Transverse colon (tissue), 4 donors: ENCODE measurements at regions not wholly inside any gene's neighbourhood (a gene's known extent, or its start where the extent isn't known, plus 50 kb on each side); places are given as distances from the start of the nearest gene placed in this dataset.

Experiments
- EP300 ChIP-seq: sonication (generic); formaldehyde crosslinking; IDR thresholded peaks from one replicate; pipeline ENCODE4 v1.6.1; 2017; ENCODE audit warnings: antibody characterized with exemption, low read depth
- POLR2A ChIP-seq: fragments of 450-650 bp; IDR thresholded peaks from one replicate; pipeline ENCODE4 v1.6.1; 2016; ENCODE audit warnings: antibody characterized with exemption, mild to moderate bottlenecking, moderate library complexity
- POLR2AphosphoS5 ChIP-seq, 3 donors: sonication (generic); formaldehyde crosslinking; IDR thresholded peaks; one replicate each; pipeline ENCODE4 v1.6.1; 2016; ENCODE audit warnings: antibody characterized with exemption in 3 of 3
- TF ChIP-seq, protein P1 (sequence below), 5 experiments: fragments of 200-600 bp in 3 of 5; fragments of 450-650 bp in 2 of 5; sonication (generic) in 3 of 5; IDR thresholded peaks; 1 replicate in 2 of 5; 2 replicates in 3 of 5; pipeline ENCODE4 v1.5.1; 2016 to 2017; ENCODE audit warnings: antibody characterized with exemption in 5 of 5, inconsistent platforms in 3 of 5, mild to moderate bottlenecking in 2 of 5, moderate library complexity in 1 of 5

DNA sequence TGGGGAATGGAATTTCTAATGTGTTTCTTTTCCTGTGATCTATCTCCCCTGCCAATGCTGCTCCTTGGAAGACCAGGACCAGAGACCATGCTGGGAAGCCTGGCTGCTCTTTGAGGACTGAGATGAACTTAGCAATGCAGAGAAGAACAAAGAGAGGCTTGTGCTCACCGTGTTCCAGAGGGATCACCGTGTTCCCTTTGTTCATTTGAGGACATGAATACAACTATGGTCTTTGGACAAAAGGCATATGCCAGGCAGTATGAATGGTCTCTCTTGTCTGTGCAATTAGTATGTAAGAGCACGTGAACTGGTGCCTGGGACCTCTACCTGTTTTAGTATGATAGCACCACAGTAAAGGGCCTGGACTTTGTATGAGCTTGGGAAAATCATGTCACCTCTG, 139.9 kb downstream of the TDRD15 start:
- no peak for TF ChIP-seq POLR2A
- TF ChIP-seq, protein P1, sequence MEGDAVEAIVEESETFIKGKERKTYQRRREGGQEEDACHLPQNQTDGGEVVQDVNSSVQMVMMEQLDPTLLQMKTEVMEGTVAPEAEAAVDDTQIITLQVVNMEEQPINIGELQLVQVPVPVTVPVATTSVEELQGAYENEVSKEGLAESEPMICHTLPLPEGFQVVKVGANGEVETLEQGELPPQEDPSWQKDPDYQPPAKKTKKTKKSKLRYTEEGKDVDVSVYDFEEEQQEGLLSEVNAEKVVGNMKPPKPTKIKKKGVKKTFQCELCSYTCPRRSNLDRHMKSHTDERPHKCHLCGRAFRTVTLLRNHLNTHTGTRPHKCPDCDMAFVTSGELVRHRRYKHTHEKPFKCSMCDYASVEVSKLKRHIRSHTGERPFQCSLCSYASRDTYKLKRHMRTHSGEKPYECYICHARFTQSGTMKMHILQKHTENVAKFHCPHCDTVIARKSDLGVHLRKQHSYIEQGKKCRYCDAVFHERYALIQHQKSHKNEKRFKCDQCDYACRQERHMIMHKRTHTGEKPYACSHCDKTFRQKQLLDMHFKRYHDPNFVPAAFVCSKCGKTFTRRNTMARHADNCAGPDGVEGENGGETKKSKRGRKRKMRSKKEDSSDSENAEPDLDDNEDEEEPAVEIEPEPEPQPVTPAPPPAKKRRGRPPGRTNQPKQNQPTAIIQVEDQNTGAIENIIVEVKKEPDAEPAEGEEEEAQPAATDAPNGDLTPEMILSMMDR (IDR thresholded peaks at IDR 0.05), result no peak
- TF ChIP-seq POLR2AphosphoS5 (IDR thresholded peaks at IDR 0.05), result no peak
- TF ChIP-seq EP300, result no peak
